ENCODE measurements at regions not wholly inside any gene's neighbourhood (a gene's known extent, or its start where the extent isn't known, plus 50 kb on each side); places are given as distances from the start of the nearest gene placed in this dataset.

- TF ChIP-seq, protein P1, sequence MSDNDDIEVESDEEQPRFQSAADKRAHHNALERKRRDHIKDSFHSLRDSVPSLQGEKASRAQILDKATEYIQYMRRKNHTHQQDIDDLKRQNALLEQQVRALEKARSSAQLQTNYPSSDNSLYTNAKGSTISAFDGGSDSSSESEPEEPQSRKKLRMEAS (IDR thresholded peaks at IDR 0.05; ENCODE audit: low read depth, low read length): no peak
- no peak for TF ChIP-seq CTCF (IDR thresholded peaks at IDR 0.05; ENCODE audit: low read depth, low read length)
- TF ChIP-seq MYC (IDR thresholded peaks at IDR 0.05; ENCODE audit: low read depth, low read length): no peak
- no peak for TF ChIP-seq POLR2A (IDR thresholded peaks at IDR 0.05; ENCODE audit: extremely low read depth, insufficient read length)
- no peak for DNase-seq (ENCODE audit: low read depth)
- H3K4me3 ChIP-seq (ENCODE audit: low read depth, low read length): no peak overlapping the region
These were observed 99.2 kb upstream of the B3GAT1 start for GRCh38 chr11:134511255-134511654.

GRCh38 chr11:134510233-134511040 is 98.4 kb upstream of the B3GAT1 start:
- TF ChIP-seq MYC (IDR thresholded peaks at IDR 0.05; ENCODE audit: low read depth, low read length) (no peak), CTCF (IDR thresholded peaks at IDR 0.05; ENCODE audit: low read depth, low read length) (no peak), POLR2A (IDR thresholded peaks at IDR 0.05; ENCODE audit: extremely low read depth, insufficient read length) (no peak)
- TF ChIP-seq, protein P1 (IDR thresholded peaks at IDR 0.05; ENCODE audit: low read depth, low read length): no peak
- DNase-seq (ENCODE audit: low read depth): no peak
- no peak overlapping the region for H3K4me3 ChIP-seq (ENCODE audit: low read depth, low read length)

DNA sequence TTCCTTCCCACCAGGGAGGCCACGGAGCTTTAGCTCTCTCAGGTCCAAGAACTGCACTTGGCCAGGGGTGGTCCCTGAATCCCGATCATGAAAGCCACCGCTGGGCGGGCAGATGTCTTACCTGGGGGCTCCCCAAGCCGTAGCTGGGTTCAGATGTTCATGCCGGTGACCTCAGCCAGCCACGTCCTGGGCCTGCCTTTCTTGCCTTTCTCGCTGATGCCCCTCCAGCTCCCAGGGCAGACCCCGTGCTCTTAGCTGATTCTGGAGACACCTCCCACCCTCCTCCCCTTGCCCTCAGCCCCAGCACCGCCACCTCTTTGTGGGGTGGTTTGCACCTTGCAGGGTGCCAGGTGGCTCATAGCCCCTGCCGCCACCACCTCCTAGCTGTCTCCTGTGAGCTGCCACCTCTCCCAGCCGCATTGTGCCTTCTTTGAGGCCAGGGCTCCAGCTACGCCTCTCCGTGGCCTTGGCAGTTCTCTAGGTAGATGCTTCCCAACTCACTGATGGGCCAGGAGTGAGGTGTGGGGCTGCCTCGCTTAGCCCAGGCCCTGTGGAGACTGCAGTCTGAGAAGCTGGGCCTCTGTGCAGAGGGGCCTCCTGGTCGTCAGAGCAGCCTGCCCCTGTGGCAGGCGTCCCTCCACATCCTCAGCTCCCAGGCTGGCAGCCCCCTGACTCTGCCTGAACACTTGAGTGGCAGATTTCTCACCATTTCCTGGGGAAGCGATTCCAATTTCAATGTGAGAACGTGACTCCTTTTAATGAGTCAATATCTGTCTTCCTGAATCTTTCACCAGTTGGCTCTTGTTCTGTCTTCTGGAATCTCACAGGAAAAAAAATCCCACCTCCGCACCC is 97.6 kb upstream of the B3GAT1 start:
- no peak overlapping the region for H3K4me3 ChIP-seq (ENCODE audit: low read depth, low read length)
- DNase-seq (ENCODE audit: low read depth): no peak
- TF ChIP-seq POLR2A (IDR thresholded peaks at IDR 0.05; ENCODE audit: extremely low read depth, insufficient read length) (no peak), CTCF (IDR thresholded peaks at IDR 0.05; ENCODE audit: low read depth, low read length) (no peak), MYC (IDR thresholded peaks at IDR 0.05; ENCODE audit: low read depth, low read length) (no peak)
- TF ChIP-seq, protein P1 (IDR thresholded peaks at IDR 0.05; ENCODE audit: low read depth, low read length): no peak

DNA sequence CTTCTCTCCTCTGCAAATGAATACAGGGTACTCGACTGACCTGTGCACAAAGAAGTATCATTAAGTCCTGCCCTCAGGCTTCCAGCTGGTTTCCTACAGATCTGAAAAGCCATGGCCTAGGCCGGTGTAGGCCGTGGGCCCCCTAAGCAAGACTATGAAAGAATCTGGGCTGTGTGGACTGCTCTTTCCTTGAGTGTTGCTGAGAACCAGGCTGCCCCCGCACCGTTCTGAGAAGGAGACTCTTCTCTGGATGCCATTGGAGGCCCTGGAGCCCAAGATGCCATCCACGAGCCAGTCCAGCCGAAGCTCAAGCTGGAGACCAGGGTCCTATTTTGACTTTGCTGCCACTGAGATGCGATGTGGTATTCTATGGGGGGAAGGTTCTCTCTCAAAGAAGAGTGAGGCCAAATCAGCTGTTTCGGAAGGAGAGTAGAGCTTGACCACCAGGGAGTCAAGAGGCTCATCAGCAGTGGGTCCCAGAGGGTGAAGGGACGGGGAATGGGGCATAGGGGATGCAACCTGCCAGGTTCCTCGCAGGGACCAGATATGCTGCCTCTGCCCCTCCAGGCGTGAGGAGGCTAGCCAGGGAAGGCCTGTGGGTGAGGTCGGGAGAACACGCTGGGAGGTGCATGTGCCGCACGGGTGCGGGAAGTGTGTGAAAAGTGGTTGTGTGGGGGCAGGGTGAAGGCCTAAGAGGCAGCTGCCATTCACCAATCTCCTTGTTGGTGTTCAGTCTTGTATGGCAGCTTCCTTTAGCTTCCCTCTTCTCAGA is 96.4 kb upstream of the B3GAT1 start:
- TF ChIP-seq MYC (IDR thresholded peaks at IDR 0.05; ENCODE audit: low read depth, low read length) (no peak), CTCF (IDR thresholded peaks at IDR 0.05; ENCODE audit: low read depth, low read length) (no peak), POLR2A (IDR thresholded peaks at IDR 0.05; ENCODE audit: extremely low read depth, insufficient read length) (no peak)
- TF ChIP-seq, protein P1 (IDR thresholded peaks at IDR 0.05; ENCODE audit: low read depth, low read length): no peak

GRCh38 chr11:134506046-134506445 is 94.0 kb upstream of the B3GAT1 start:
- H3K4me3 ChIP-seq (ENCODE audit: low read depth, low read length): no peak overlapping the region
- no peak for DNase-seq (ENCODE audit: low read depth)
- TF ChIP-seq CTCF (IDR thresholded peaks at IDR 0.05; ENCODE audit: low read depth, low read length) (no peak), MYC (IDR thresholded peaks at IDR 0.05; ENCODE audit: low read depth, low read length) (no peak), POLR2A (IDR thresholded peaks at IDR 0.05; ENCODE audit: extremely low read depth, insufficient read length) (no peak)
- TF ChIP-seq, protein P1 (IDR thresholded peaks at IDR 0.05; ENCODE audit: low read depth, low read length): no peak

More for the DNA sequence above, 96.4 kb upstream of the B3GAT1 start:
- DNase-seq (ENCODE audit: low read depth): no peak
- H3K4me3 ChIP-seq (ENCODE audit: low read depth, low read length): no peak overlapping the region

All from NB4 (cell line).